ENCODE measurements at regions not wholly inside any gene's neighbourhood (a gene's known extent, or its start where the extent isn't known, plus 50 kb on each side); places are given as distances from the start of the nearest gene placed in this dataset.

DNA sequence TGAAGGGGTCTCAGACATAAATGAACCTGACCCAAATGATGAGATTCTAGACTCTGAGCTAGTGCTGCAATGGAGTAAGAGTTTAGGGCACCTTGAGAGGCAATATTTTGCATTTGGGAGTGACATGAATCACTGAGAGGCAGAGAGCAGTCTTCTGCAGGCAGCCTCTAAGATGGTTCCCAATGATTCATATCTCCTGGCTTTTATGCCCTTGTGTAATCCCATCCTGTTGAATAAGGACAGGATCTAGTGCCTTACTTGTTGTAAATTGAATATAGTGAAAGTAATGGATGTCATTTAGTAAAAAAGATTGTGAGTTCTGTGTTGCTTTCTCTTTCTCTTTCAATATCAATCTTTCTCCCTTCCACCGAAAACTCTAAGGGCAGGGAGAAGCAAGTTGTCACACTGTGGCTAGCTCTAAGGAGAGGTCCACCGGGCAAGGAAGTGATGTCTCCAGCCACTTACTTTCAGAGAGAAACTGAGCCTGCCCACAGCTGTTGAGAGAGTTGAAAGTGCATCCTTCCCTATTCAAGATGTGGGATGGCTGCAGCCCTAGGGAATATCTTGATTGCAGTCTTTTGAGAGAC lies 144.7 kb downstream of the TRIB2 start:
- TF ChIP-seq FOXA1 (IDR thresholded peaks at IDR 0.05) (no peak), HDGF (IDR thresholded peaks at IDR 0.05; ENCODE audit: borderline replicate concordance) (no peak), NFRKB (IDR thresholded peaks at IDR 0.05) (no peak), ZNF384 (IDR thresholded peaks at IDR 0.05) (no peak), TARDBP (IDR thresholded peaks at IDR 0.05) (no peak)
- POLR2A ChIA-PET, result no interaction called here

DNA sequence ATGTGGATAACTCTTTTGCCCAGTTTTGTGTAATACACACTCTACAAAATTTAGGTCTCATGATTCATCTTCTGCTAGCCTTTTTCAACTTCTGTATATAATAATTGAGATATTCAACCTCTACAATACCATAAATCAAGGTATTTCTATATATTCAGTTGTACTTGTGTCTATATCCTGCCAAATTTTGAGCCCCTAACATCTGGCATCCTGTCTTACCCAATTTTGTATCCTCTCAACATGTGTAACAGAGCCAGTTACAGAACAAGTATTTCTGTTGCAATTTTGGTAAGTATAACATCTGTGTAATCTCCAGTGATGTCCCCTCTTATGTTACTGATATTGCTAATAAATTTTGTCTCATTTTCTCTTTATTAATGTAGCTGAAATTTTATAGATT lies 145.8 kb downstream of the TRIB2 start:
- DNase-seq (ENCODE audit: extremely low spot score), result no peak
- ChIA-PET POLR2A (no interaction called here), CTCF (no interaction called here)
- TF ChIP-seq FOXA1 (IDR thresholded peaks at IDR 0.05) (no peak), ELF4 (IDR thresholded peaks at IDR 0.05) (no peak), L3MBTL2 (conservative IDR thresholded peaks at IDR 0.05) (no peak), ARNT (IDR thresholded peaks at IDR 0.05) (no peak), HDGF (IDR thresholded peaks at IDR 0.05; ENCODE audit: borderline replicate concordance) (no peak), FOXK2 (IDR thresholded peaks at IDR 0.05) (no peak), FOXM1 (IDR thresholded peaks at IDR 0.05; ENCODE audit: borderline replicate concordance) (no peak), SP1 (IDR thresholded peaks at IDR 0.05) (no peak), BHLHE40 (IDR thresholded peaks at IDR 0.05; ENCODE audit: borderline replicate concordance) (no peak), LEF1 (IDR thresholded peaks at IDR 0.05; ENCODE audit: borderline replicate concordance) (no peak), ZNF384 (IDR thresholded peaks at IDR 0.05) (no peak)
- TF ChIP-seq, protein P1, sequence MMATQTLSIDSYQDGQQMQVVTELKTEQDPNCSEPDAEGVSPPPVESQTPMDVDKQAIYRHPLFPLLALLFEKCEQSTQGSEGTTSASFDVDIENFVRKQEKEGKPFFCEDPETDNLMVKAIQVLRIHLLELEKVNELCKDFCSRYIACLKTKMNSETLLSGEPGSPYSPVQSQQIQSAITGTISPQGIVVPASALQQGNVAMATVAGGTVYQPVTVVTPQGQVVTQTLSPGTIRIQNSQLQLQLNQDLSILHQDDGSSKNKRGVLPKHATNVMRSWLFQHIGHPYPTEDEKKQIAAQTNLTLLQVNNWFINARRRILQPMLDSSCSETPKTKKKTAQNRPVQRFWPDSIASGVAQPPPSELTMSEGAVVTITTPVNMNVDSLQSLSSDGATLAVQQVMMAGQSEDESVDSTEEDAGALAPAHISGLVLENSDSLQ (IDR thresholded peaks at IDR 0.05), result no peak

More for the DNA sequence above, 144.7 kb downstream of the TRIB2 start:
- no peak for DNase-seq (ENCODE audit: extremely low spot score)
- CTCF ChIA-PET, result no interaction called here

- no peak for TF ChIP-seq FOXA1 (IDR thresholded peaks at IDR 0.05)
- TF ChIP-seq BHLHE40 (IDR thresholded peaks at IDR 0.05; ENCODE audit: borderline replicate concordance), result no peak
- no peak for TF ChIP-seq ARNT (IDR thresholded peaks at IDR 0.05)
- TF ChIP-seq FOXM1 (IDR thresholded peaks at IDR 0.05; ENCODE audit: borderline replicate concordance), result no peak
- no peak for TF ChIP-seq SUZ12 (IDR thresholded peaks at IDR 0.05)
- no peak for TF ChIP-seq ELF4 (IDR thresholded peaks at IDR 0.05)
- TF ChIP-seq NFRKB (IDR thresholded peaks at IDR 0.05), result no peak
- no peak for TF ChIP-seq LEF1 (IDR thresholded peaks at IDR 0.05; ENCODE audit: borderline replicate concordance)
- TF ChIP-seq L3MBTL2 (conservative IDR thresholded peaks at IDR 0.05), result no peak
- TF ChIP-seq, protein P1 (IDR thresholded peaks at IDR 0.05), result no peak
- TF ChIP-seq TARDBP (IDR thresholded peaks at IDR 0.05), result no peak
- no peak for TF ChIP-seq CTBP1 (IDR thresholded peaks at IDR 0.05; ENCODE audit: borderline replicate concordance)
- TF ChIP-seq HDGF (IDR thresholded peaks at IDR 0.05; ENCODE audit: borderline replicate concordance), result no peak
- ChIA-PET POLR2A (no interaction called here), CTCF (no interaction called here)
- DNase-seq (ENCODE audit: extremely low spot score), result no peak
Observed at GRCh38 chr2:12863937-12864336, 147.2 kb downstream of the TRIB2 start.

GRCh38 chr2:12867631-12868287 lies 151.0 kb downstream of the TRIB2 start:
- DNase-seq (ENCODE audit: extremely low spot score), result no peak
- TF ChIP-seq ZNF384 (IDR thresholded peaks at IDR 0.05), result no peak
- TF ChIP-seq SUZ12 (IDR thresholded peaks at IDR 0.05), result no peak
- TF ChIP-seq LEF1 (IDR thresholded peaks at IDR 0.05; ENCODE audit: borderline replicate concordance), result no peak
- TF ChIP-seq CTBP1 (IDR thresholded peaks at IDR 0.05; ENCODE audit: borderline replicate concordance), result no peak
- no peak for TF ChIP-seq SP1 (IDR thresholded peaks at IDR 0.05)
- TF ChIP-seq L3MBTL2 (conservative IDR thresholded peaks at IDR 0.05), result no peak
- ChIA-PET POLR2A (no interaction called here), CTCF (no interaction called here)

DNA sequence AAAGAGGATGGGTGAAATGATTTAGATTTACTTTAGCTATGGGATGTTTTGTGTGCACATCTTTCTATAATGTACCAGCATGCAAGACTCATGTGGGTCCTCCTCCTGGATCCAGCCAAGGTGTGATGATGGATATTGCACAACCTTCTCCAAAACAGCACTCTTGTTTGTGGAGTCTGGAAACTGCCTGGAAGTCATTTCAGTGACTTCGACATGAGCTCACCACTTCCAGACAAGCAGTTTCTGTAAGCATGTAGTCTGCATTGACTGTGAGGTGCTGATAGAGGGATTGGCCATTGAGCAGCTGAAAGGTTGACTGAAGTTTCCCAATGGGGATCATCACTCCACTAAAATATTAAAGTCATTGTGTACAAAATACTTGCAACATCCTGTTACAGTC lies 154.0 kb downstream of the TRIB2 start:
- DNase-seq (ENCODE audit: extremely low spot score), result no peak
- TF ChIP-seq SP1 (IDR thresholded peaks at IDR 0.05) (no peak), HDGF (IDR thresholded peaks at IDR 0.05; ENCODE audit: borderline replicate concordance) (no peak), NFRKB (IDR thresholded peaks at IDR 0.05) (no peak), ARNT (IDR thresholded peaks at IDR 0.05) (no peak), ZNF384 (IDR thresholded peaks at IDR 0.05) (no peak), CTBP1 (IDR thresholded peaks at IDR 0.05; ENCODE audit: borderline replicate concordance) (no peak), L3MBTL2 (conservative IDR thresholded peaks at IDR 0.05) (no peak), SUZ12 (IDR thresholded peaks at IDR 0.05) (no peak), FOXM1 (IDR thresholded peaks at IDR 0.05; ENCODE audit: borderline replicate concordance) (no peak), FOXK2 (IDR thresholded peaks at IDR 0.05) (no peak)
- TF ChIP-seq, protein P1 (IDR thresholded peaks at IDR 0.05), result no peak
- CTCF ChIA-PET, result no interaction called here
- POLR2A ChIA-PET, result no interaction called here

DNA sequence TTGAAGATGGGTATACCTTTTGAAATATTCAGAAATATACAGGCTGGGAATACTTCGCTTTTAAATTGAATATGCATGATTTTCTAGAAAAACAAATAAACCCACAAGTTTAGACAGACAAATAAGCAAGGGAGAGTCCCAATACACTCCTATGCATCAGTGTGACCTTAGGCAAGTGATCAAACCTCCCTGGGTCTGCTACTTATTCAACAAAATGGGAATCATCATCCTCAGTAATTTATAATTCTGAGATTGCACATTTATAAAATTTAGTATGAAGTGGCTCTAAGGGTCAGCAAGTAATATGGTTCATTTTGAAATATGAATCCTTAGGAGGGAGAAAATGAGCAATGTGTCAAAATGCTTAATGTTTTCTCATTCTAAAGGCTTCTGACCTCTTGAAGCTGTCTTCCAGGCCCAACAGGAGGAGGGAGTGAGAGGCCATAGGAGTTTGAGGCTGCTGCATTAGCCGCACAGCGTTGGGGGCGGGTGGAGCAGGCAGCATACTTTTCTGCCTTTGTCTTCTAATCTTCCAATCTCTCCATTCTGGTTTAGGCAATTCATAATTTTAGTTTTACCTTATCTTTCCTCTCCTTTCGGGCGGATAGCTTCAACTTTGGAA lies 155.1 kb downstream of the TRIB2 start:
- TF ChIP-seq FOXK2 (IDR thresholded peaks at IDR 0.05), result no peak
- TF ChIP-seq NFRKB (IDR thresholded peaks at IDR 0.05), result no peak
- no peak for TF ChIP-seq SUZ12 (IDR thresholded peaks at IDR 0.05)
- TF ChIP-seq FOXM1 (IDR thresholded peaks at IDR 0.05; ENCODE audit: borderline replicate concordance), result no peak
- no peak for TF ChIP-seq L3MBTL2 (conservative IDR thresholded peaks at IDR 0.05)
- no peak for TF ChIP-seq ZNF384 (IDR thresholded peaks at IDR 0.05)
- TF ChIP-seq SP1 (IDR thresholded peaks at IDR 0.05), result no peak
- TF ChIP-seq CTBP1 (IDR thresholded peaks at IDR 0.05; ENCODE audit: borderline replicate concordance), result no peak
- no peak for TF ChIP-seq TARDBP (IDR thresholded peaks at IDR 0.05)
- TF ChIP-seq FOXA1 (IDR thresholded peaks at IDR 0.05), result no peak
- CTCF ChIA-PET, result no interaction called here
- POLR2A ChIA-PET, result no interaction called here
- DNase-seq (ENCODE audit: extremely low spot score), result no peak

Measured in HEK293T (cell line).